Osteoblast (primary cell): ENCODE measurements at regions not wholly inside any gene's neighbourhood (a gene's known extent, or its start where the extent isn't known, plus 50 kb on each side); places are given as distances from the start of the nearest gene placed in this dataset.
"Not testable (repeated sequence)": the region's sequence is repeated elsewhere in the genome, so short reads cannot be mapped to it uniquely, and the experiment has no call there.

ENCODE experiments used
- DNase-seq: peaks from one replicate; pipeline ENCODE4 v3.0.0; 2011; ENCODE audit warnings: low spot score, mixed read lengths; ENCODE audit not compliant: insufficient read length; ENCODE audit errors: missing footprints
- H2AFZ ChIP-seq: 2 replicates; pipeline ENCODE4 v1.6.0; 2011; ENCODE audit warnings: mild to moderate bottlenecking, low read length
- H3K27ac ChIP-seq: 2 replicates; pipeline ENCODE4 v1.5.1; 2011; ENCODE audit warnings: mild to moderate bottlenecking, low read depth, low read length, moderate library complexity
- H3K27me3 ChIP-seq: 2 replicates; pipeline ENCODE4 v1.6.0; 2012; ENCODE audit warnings: mild to moderate bottlenecking, control low read depth, inconsistent platforms, low read length, moderate library complexity; ENCODE audit not compliant: insufficient read depth
- H3K36me3 ChIP-seq: 2 replicates; pipeline ENCODE4 v1.5.1; 2011; ENCODE audit warnings: mild to moderate bottlenecking, low read length, control low read depth, moderate library complexity; ENCODE audit not compliant: insufficient read depth
- H3K4me1 ChIP-seq: 2 replicates; pipeline ENCODE4 v1.5.1; 2011; ENCODE audit warnings: mild to moderate bottlenecking, low read length, control low read depth, moderate library complexity; ENCODE audit not compliant: insufficient read depth
- H3K4me2 ChIP-seq: 2 replicates; pipeline ENCODE4 v1.6.0; 2011; ENCODE audit warnings: mild to moderate bottlenecking, low read length; ENCODE audit not compliant: insufficient read depth
- H3K4me3 ChIP-seq: fragments of 200-600 bp; sonication (generic); 3 replicates; pipeline ENCODE4 v1.5.1; 2012; ENCODE audit warnings: mild to moderate bottlenecking, low read length, inconsistent platforms; ENCODE audit not compliant: insufficient read depth
- H3K79me2 ChIP-seq: 2 replicates; pipeline ENCODE4 v1.6.0; 2012; ENCODE audit warnings: mild to moderate bottlenecking, low read length, control low read depth, inconsistent platforms; ENCODE audit not compliant: insufficient read depth
- H3K9me3 ChIP-seq: 2 replicates; pipeline ENCODE4 v1.5.1; 2011; ENCODE audit warnings: low read depth, low read length, control low read depth
- H4K20me1 ChIP-seq: 2 replicates; pipeline ENCODE4 v1.6.0; 2012; ENCODE audit warnings: mild to moderate bottlenecking, low read length, control low read depth; ENCODE audit not compliant: insufficient read depth
- TF ChIP-seq, protein P1 (sequence below): IDR thresholded peaks from 2 replicates; pipeline ENCODE4 v1.5.1; 2011; ENCODE audit warnings: mild to moderate bottlenecking, low read depth, low read length, moderate library complexity; ENCODE audit errors: extremely low read depth

DNA sequence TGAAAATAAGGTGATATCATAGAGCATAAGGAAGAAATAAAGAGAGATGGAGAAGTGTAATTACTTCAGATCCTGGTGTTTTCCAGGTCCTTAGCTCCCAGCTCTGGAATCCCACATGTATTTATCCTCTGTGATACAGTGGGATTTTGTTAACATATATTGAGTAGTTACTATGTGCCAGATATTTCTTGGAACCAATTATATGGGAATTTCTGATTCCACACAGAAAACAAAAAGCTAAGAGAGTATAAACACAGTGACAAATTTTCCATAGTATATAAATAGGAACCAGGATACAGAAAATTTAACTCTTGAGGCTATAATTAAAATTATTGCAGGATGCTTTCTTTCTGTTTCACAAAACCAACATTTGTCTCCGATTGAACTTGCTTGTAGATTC, 1067.5 kb downstream of the PCDH7 start:
- Histone ChIP-seq H3K79me2 (no peaks in the 10 kb centered on the region), H3K4me1 (no peaks in the 10 kb centered on the region), H3K9me3 (peaks cover 1% of the 10 kb centered on the region), H4K20me1 (no peaks in the 10 kb centered on the region), H2AFZ (no peak overlapping the region), H3K27ac (no peak overlapping the region), H3K4me2 (no peak overlapping the region), H3K27me3 (no peaks in the 10 kb centered on the region), H3K36me3 (no peaks in the 10 kb centered on the region), H3K4me3 (no peak overlapping the region)
- DNase-seq: no peak
- TF ChIP-seq, protein P1, sequence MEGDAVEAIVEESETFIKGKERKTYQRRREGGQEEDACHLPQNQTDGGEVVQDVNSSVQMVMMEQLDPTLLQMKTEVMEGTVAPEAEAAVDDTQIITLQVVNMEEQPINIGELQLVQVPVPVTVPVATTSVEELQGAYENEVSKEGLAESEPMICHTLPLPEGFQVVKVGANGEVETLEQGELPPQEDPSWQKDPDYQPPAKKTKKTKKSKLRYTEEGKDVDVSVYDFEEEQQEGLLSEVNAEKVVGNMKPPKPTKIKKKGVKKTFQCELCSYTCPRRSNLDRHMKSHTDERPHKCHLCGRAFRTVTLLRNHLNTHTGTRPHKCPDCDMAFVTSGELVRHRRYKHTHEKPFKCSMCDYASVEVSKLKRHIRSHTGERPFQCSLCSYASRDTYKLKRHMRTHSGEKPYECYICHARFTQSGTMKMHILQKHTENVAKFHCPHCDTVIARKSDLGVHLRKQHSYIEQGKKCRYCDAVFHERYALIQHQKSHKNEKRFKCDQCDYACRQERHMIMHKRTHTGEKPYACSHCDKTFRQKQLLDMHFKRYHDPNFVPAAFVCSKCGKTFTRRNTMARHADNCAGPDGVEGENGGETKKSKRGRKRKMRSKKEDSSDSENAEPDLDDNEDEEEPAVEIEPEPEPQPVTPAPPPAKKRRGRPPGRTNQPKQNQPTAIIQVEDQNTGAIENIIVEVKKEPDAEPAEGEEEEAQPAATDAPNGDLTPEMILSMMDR: no peak

DNA sequence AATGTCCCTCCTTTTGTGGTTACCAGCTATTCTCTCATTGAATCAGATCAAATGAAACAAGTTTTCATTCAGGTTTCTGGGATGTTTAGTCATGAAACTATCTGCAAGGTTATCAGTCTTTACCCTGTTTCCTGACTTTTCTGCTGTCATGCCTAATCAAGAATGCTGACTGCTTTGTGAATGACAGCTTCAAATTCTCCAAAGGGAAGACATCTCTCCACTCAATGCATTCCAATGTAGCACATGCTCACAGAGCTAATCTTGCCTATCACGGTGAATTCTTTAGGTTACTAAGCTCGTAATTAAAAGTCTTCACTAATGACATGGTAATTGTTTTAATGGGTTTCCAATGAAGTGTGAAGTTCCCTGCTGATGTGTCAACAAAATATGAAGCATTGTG, 1068.5 kb downstream of the PCDH7 start:
- Histone ChIP-seq H3K27me3 (no peaks in the 10 kb centered on the region), H3K27ac (no peak overlapping the region), H4K20me1 (no peaks in the 10 kb centered on the region), H3K9me3 (peaks cover 1% of the 10 kb centered on the region), H3K4me2 (no peak overlapping the region), H3K4me1 (no peaks in the 10 kb centered on the region), H3K36me3 (no peaks in the 10 kb centered on the region), H2AFZ (no peak overlapping the region), H3K79me2 (no peaks in the 10 kb centered on the region), H3K4me3 (no peak overlapping the region)
- TF ChIP-seq, protein P1: no peak
- DNase-seq: no peak

DNA sequence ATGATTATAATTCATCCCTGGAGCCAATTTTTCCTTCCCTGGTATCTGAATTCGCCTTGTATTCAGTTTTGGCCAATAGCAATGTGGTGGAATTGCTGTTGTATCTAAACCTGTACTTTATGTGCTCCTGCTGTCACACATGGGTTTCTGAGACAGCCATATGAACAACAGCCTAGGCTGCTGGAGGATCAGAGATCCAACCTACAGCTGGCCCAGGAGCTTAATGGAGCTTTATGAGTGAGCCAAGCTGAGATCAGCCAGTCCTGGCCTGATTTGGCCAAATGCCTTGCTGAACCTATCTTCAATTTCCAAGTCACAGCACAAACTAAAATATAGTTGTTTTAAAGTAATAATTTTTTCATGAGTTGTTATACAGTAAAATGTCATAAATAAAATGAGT, 1071.5 kb downstream of the PCDH7 start:
- no peaks in the 10 kb centered on the region for H3K27me3 ChIP-seq
- H3K4me3 ChIP-seq: no peak overlapping the region
- no peak overlapping the region for H2AFZ ChIP-seq
- TF ChIP-seq, protein P1: no peak
- no peaks in the 10 kb centered on the region for H4K20me1 ChIP-seq
- H3K9me3 ChIP-seq: peaks cover 1% of the 10 kb centered on the region
- no peak overlapping the region for H3K4me2 ChIP-seq
- no peaks in the 10 kb centered on the region for H3K4me1 ChIP-seq
- no peak overlapping the region for H3K27ac ChIP-seq
- H3K79me2 ChIP-seq: no peaks in the 10 kb centered on the region
- H3K36me3 ChIP-seq: no peaks in the 10 kb centered on the region
- DNase-seq: no peak

DNA sequence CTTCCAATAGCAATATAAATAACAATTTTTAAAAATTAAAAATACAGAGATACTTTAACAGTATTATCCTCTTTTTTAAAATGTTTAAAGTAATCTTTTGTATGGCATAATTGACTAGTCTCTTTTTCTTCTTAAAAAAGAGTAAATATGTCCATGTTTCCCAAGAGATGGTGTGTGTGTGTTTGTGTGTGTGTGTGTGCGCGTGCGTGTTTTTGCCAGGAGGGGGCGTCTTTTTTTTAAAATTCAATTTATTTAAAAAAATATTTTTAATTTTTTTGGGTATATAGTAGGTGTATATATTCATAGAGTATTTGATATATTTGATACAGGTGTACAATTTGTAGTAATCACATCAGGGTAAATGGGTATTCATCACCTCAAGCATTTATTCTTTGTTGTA, 1073.7 kb downstream of the PCDH7 start:
- H3K4me3 ChIP-seq: no peak overlapping the region
- H3K27me3 ChIP-seq: no peaks in the 10 kb centered on the region
- H3K4me1 ChIP-seq: no peaks in the 10 kb centered on the region
- no peak overlapping the region for H3K4me2 ChIP-seq
- no peak overlapping the region for H3K27ac ChIP-seq
- no peak overlapping the region for H2AFZ ChIP-seq
- no peaks in the 10 kb centered on the region for H3K36me3 ChIP-seq
- no peak for DNase-seq
- H4K20me1 ChIP-seq: no peaks in the 10 kb centered on the region
- TF ChIP-seq, protein P1: no peak
- H3K9me3 ChIP-seq: peaks cover 1% of the 10 kb centered on the region
- H3K79me2 ChIP-seq: no peaks in the 10 kb centered on the region

DNA sequence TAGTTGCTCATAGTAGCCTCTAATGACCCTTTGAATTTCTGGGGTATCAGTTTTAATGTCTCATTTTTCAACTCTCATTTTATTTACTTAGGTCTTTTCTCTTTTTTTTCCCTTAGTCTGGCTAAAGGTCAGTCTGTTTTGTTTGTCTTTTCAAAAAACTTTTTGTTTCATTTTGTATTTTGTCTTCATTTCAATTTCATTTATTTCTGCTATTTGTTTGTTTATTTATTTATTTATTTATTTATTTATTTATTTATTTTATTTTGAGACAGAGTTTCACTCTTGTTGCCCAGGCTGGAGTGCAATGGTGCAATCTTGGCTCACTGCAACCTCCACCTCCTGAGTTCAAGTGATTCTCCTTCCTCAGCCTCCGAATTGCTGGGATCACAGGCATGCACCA, 1076.9 kb downstream of the PCDH7 start:
- not testable (repeated sequence) for H3K36me3 ChIP-seq, H3K4me3 ChIP-seq, H4K20me1 ChIP-seq, H3K4me1 ChIP-seq, H3K79me2 ChIP-seq, H2AFZ ChIP-seq, H3K27ac ChIP-seq, H3K27me3 ChIP-seq, H3K4me2 ChIP-seq, DNase-seq, H3K9me3 ChIP-seq
